Fibroblast of mammary gland (primary cell): ENCODE measurements at regions not wholly inside any gene's neighbourhood (a gene's known extent, or its start where the extent isn't known, plus 50 kb on each side); places are given as distances from the start of the nearest gene placed in this dataset.
"Not testable (repeated sequence)": the region's sequence is repeated elsewhere in the genome, so short reads cannot be mapped to it uniquely, and the experiment has no call there.

Source experiments
- DNase-seq: peaks from one replicate; pipeline ENCODE4 v3.0.0-alpha.2; 2010; ENCODE audit warnings: low read depth
- H3K4me3 ChIP-seq: 2 replicates; pipeline ENCODE4 v1.5.1; 2011; ENCODE audit warnings: low read depth, mild to moderate bottlenecking, low read length, moderate library complexity; ENCODE audit not compliant: control insufficient read depth
- CTCF ChIP-seq: conservative IDR thresholded peaks from 2 replicates; pipeline ENCODE4 v1.5.1; 2011; ENCODE audit warnings: low read depth, low read length, inconsistent platforms; ENCODE audit not compliant: control insufficient read depth, insufficient read depth

GRCh38 chr5:88634014-88634413, 249.0 kb downstream of the MEF2C start:
- no peak for TF ChIP-seq CTCF
- no peak overlapping the region for H3K4me3 ChIP-seq
- DNase-seq = no peak

DNA sequence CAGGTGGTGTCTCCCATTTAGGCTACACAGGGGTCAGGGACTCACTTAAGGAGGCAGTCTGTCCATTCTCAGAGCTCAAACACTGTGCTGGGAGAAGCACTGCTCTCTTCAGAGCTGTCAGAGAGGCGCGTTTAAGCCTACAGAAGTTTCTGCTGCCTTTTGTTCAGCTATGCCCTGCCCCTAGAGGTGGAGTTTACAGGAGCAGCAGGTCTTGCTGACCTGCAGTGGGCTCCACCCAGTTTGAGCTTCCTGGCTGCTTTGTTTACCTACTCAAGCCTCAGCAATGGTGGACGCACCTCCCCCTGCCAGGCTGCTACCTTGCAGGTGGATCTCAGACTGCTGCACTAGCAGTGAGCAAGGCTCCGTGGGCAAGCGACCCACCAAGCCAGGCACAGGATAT, 260.1 kb downstream of the MEF2C start:
- not testable (repeated sequence) for H3K4me3 ChIP-seq, DNase-seq

- not testable (repeated sequence) for DNase-seq, H3K4me3 ChIP-seq
Observed at GRCh38 chr5:88615767-88616166, 267.2 kb downstream of the MEF2C start.

GRCh38 chr5:88613051-88613450, 269.9 kb downstream of the MEF2C start:
- no peak overlapping the region for H3K4me3 ChIP-seq
- no peak for DNase-seq
- TF ChIP-seq CTCF = no peak

- TF ChIP-seq CTCF = no peak
- no peak for DNase-seq
- H3K4me3 ChIP-seq = no peak overlapping the region
Observed at GRCh38 chr5:88610586-88610985, 272.4 kb downstream of the MEF2C start.

- DNase-seq = no peak
- H3K4me3 ChIP-seq = no peak overlapping the region
- no peak for TF ChIP-seq CTCF
Observed at GRCh38 chr5:88607492-88607891, 275.5 kb downstream of the MEF2C start.

DNA sequence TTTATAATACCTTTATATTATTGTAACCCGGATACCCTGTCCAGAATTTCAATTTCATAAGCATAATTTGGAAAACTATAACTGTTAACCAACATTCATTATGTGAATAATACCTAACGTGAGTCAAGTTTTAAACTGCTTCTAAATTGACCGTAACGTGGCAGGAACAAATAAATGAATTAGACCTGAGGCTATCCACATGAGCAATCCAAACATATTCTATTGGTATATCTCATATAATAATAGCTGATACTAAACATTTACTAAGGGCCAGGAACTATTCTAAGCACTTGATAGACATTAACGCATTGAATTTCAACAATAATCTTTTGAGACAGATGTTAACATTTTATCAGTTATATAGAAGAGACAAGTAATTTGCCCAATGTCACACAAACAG, 276.4 kb downstream of the MEF2C start:
- TF ChIP-seq CTCF = no peak
- DNase-seq = no peak
- no peak overlapping the region for H3K4me3 ChIP-seq

DNA sequence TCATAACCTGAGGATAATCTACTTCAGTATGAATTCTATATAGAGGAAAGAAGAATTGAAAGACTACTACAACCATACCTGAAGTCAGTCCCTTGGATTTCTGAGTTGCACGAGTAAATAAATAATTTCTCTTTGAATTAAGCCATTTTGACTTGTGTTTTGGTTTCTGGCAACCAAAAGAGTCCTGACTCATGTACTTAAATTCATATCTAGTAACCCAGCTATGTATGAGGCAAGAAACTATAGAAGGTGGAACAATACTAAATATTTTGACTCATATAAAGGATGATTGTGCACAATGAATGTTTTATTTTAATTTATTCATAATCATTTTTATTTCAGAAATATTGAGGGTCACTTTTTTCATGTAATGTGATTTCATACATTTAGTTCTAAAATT, 276.8 kb downstream of the MEF2C start:
- DNase-seq = no peak
- no peak for TF ChIP-seq CTCF
- H3K4me3 ChIP-seq = no peak overlapping the region
